22Rv1 (cell line): ENCODE measurements at regions not wholly inside any gene's neighbourhood (a gene's known extent, or its start where the extent isn't known, plus 50 kb on each side); places are given as distances from the start of the nearest gene placed in this dataset.

Experiments
- CTCF ChIP-seq: fragments of 450-650 bp; IDR thresholded peaks from 2 replicates; pipeline ENCODE4 v1.5.1; 2017; ENCODE audit warnings: mild to moderate bottlenecking
- ZFX ChIP-seq: fragments of 450-650 bp; IDR thresholded peaks from 2 replicates; pipeline ENCODE4 v1.6.1; 2017; ENCODE audit warnings: antibody characterized with exemption, borderline replicate concordance

GRCh38 chr7:84533182-84533581, 338.6 kb upstream of the SEMA3A start:
- TF ChIP-seq CTCF = no peak
- TF ChIP-seq ZFX = no peak
